Keratinocyte (primary cell): ENCODE measurements at regions not wholly inside any gene's neighbourhood (a gene's known extent, or its start where the extent isn't known, plus 50 kb on each side); places are given as distances from the start of the nearest gene placed in this dataset.

Source experiments
- DNase-seq: peaks from one replicate; pipeline ENCODE4 v3.0.0-alpha.2; 2011; ENCODE audit warnings: low read depth, missing footprints, low spot score
- FAIRE-seq: peaks from 2 replicates; lab custom pipeline; 2011; peaks lifted over from hg19 to GRCh38; lab: Jason Lieb, UNC
- H2AFZ ChIP-seq: 2 replicates; pipeline ENCODE4 v1.6.0; 2012; ENCODE audit warnings: low read length, control low read depth, inconsistent platforms; ENCODE audit not compliant: control insufficient read depth
- H3K27ac ChIP-seq: 2 replicates; pipeline ENCODE4 v1.5.1; 2011; ENCODE audit warnings: low read length; ENCODE audit not compliant: control insufficient read depth, insufficient read depth
- H3K27me3 ChIP-seq: 3 replicates; pipeline ENCODE4 v1.6.0; 2011; ENCODE audit warnings: low read length; ENCODE audit not compliant: control insufficient read depth, insufficient read depth; ENCODE audit errors: extremely low read depth
- H3K36me3 ChIP-seq, 2 experiments: 2 replicates in 1 of 2; 3 replicates in 1 of 2; pipeline ENCODE4 v1.5.1; 2011; ENCODE audit warnings: low read length in 2 of 2, mild to moderate bottlenecking in 1 of 2; ENCODE audit not compliant: control insufficient read depth in 2 of 2, insufficient read depth in 2 of 2; ENCODE audit errors: extremely low read depth in 1 of 2
- H3K4me1 ChIP-seq: 3 replicates; pipeline ENCODE4 v1.5.1; 2011; ENCODE audit warnings: low read length; ENCODE audit not compliant: control insufficient read depth, insufficient read depth; ENCODE audit errors: extremely low read depth
- H3K4me2 ChIP-seq: 3 replicates; pipeline ENCODE4 v1.6.0; 2011; ENCODE audit warnings: low read depth, low read length; ENCODE audit not compliant: control insufficient read depth, insufficient read depth; ENCODE audit errors: extremely low read depth
- H3K4me3 ChIP-seq, 3 experiments: fragments of 200-600 bp in 1 of 3; sonication (generic) in 1 of 3; 2 replicates in 2 of 3; 3 replicates in 1 of 3; pipeline ENCODE4 v1.5.1; 2011 to 2016; ENCODE audit warnings: low read length in 3 of 3, mild to moderate bottlenecking in 3 of 3, control low read depth in 2 of 3, inconsistent platforms in 1 of 3, low read depth in 1 of 3, mixed read lengths in 1 of 3, mixed run types in 1 of 3, moderate library complexity in 1 of 3; ENCODE audit not compliant: control insufficient read depth in 2 of 3, insufficient read depth in 2 of 3; ENCODE audit errors: extremely low read depth in 1 of 3
- H3K79me2 ChIP-seq: 2 replicates; pipeline ENCODE4 v1.6.0; 2012; ENCODE audit warnings: low read length; ENCODE audit not compliant: control insufficient read depth, insufficient read depth
- H3K9ac ChIP-seq: 3 replicates; pipeline ENCODE4 v1.6.0; 2011; ENCODE audit warnings: low read length; ENCODE audit not compliant: control insufficient read depth, insufficient read depth; ENCODE audit errors: extremely low read depth
- H3K9me1 ChIP-seq: 3 replicates; pipeline ENCODE4 v1.6.0; 2011; ENCODE audit warnings: low read length; ENCODE audit not compliant: control insufficient read depth, insufficient read depth; ENCODE audit errors: extremely low read depth
- H3K9me3 ChIP-seq: 2 replicates; pipeline ENCODE4 v1.5.1; 2012; ENCODE audit warnings: low read depth, low read length; ENCODE audit not compliant: control insufficient read depth
- H4K20me1 ChIP-seq: 3 replicates; pipeline ENCODE4 v1.6.0; 2011; ENCODE audit warnings: low read length; ENCODE audit not compliant: control insufficient read depth, insufficient read depth; ENCODE audit errors: extremely low read depth
- CTCF ChIP-seq, 3 experiments: IDR thresholded peaks in 1 of 3; conservative IDR thresholded peaks in 1 of 3; optimal IDR thresholded peaks in 1 of 3; 2 replicates in 2 of 3; 3 replicates in 1 of 3; pipeline versions ENCODE3 to v1.5.1; 2011; ENCODE audit warnings: low read length in 3 of 3, mild to moderate bottlenecking in 3 of 3, moderate library complexity in 2 of 3, control low read depth in 1 of 3, inconsistent platforms in 1 of 3; ENCODE audit not compliant: insufficient read depth in 2 of 3; ENCODE audit errors: extremely low read depth in 1 of 3
- EZH2 ChIP-seq: IDR thresholded peaks from one replicate; pipeline ENCODE4 v1.6.1; 2012; ENCODE audit warnings: inconsistent platforms, mild to moderate bottlenecking, low read length, moderate library complexity
- dilution Hi-C: fragments of 300-500 bp; cut with MboI; formaldehyde crosslinking; loops from one replicate; pipeline ENCODE4 v1.7.0; 2020; ENCODE audit warnings: low sequenced_read_pairs; ENCODE audit not compliant: extremely low pct_ligation_motif_present

DNA sequence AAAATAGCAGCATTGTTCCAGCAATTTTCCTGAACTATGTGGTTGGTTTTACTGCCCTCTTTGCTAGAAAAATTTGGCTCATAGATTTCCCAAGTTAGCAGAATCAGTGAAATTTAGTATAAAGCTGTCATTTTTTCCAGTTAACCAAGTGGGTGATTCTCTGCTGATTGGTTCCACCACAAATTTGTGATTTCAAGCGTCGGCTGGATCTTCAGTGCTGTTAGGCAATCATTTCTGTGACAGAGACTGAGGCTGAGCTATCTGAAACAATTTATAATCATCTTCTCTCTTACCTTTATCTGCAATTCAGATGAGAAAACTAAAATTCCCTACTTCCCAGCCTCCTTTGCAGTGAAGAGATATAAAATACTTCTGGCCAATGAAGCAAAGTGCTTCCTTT lies 68.6 kb upstream of the OTUD4 start:
- Histone ChIP-seq H2AFZ (no peak overlapping the region), H3K36me3 (no peaks in the 10 kb centered on the region), H3K27me3 (peaks cover 4% of the 10 kb centered on the region), H4K20me1 (no peaks in the 10 kb centered on the region), H3K79me2 (no peaks in the 10 kb centered on the region), H3K9me3 (no peaks in the 10 kb centered on the region), H3K4me3 (no peak overlapping the region), H3K4me2 (no peak overlapping the region), H3K27ac (no peak overlapping the region), H3K4me1 (no peaks in the 10 kb centered on the region), H3K9me1 (no peaks in the 10 kb centered on the region), H3K9ac (no peak overlapping the region)
- no peak for FAIRE-seq
- no peak for DNase-seq
- no peak for TF ChIP-seq EZH2
- no peak for TF ChIP-seq CTCF (optimal IDR thresholded peaks at IDR 0.05 in 1 of 3, IDR thresholded peaks at IDR 0.05 in 1 of 3, conservative IDR thresholded peaks at IDR 0.05 in 1 of 3; ENCODE audit: extremely low read depth in 1 of 3, insufficient read depth in 2 of 3, low read length in 3 of 3)
- dilution Hi-C loops, result no loop called here

DNA sequence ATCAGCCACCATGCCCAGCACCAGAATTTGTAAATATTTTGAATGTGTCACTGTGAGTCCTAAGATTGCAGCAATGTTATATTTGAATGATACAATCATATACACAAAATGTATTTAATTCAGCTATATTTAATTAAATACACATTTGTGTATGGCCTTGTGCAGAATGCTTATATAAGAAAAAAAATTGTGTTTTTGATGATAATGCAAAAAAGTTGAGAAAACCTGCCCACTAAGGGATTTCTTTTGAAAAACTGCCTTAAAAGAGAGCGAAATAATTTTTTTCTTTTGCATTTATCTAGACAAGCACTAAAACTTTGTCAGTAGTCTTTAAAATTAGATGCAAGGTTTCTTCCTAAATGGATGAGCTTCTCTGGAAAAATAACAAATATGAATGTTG lies 68.1 kb upstream of the OTUD4 start:
- Histone ChIP-seq H4K20me1 (no peaks in the 10 kb centered on the region), H3K9me1 (no peaks in the 10 kb centered on the region), H3K9ac (no peak overlapping the region), H2AFZ (no peak overlapping the region), H3K9me3 (no peaks in the 10 kb centered on the region), H3K4me2 (no peak overlapping the region), H3K4me1 (no peaks in the 10 kb centered on the region), H3K4me3 (no peak overlapping the region), H3K79me2 (no peaks in the 10 kb centered on the region), H3K27me3 (peaks cover 4% of the 10 kb centered on the region), H3K27ac (no peak overlapping the region), H3K36me3 (no peaks in the 10 kb centered on the region)
- DNase-seq, result no peak
- FAIRE-seq, result no peak
- dilution Hi-C loops, result no loop called here
- TF ChIP-seq CTCF (optimal IDR thresholded peaks at IDR 0.05 in 1 of 3, IDR thresholded peaks at IDR 0.05 in 1 of 3, conservative IDR thresholded peaks at IDR 0.05 in 1 of 3; ENCODE audit: extremely low read depth in 1 of 3, insufficient read depth in 2 of 3, low read length in 3 of 3) (no peak), EZH2 (no peak)
